NCI-H226 (cell line): ENCODE measurements at regions not wholly inside any gene's neighbourhood (a gene's known extent, or its start where the extent isn't known, plus 50 kb on each side); places are given as distances from the start of the nearest gene placed in this dataset.

Source experiments
- DNase-seq: peaks from one replicate; pipeline ENCODE4 v3.0.0-alpha.2; 2015

DNA sequence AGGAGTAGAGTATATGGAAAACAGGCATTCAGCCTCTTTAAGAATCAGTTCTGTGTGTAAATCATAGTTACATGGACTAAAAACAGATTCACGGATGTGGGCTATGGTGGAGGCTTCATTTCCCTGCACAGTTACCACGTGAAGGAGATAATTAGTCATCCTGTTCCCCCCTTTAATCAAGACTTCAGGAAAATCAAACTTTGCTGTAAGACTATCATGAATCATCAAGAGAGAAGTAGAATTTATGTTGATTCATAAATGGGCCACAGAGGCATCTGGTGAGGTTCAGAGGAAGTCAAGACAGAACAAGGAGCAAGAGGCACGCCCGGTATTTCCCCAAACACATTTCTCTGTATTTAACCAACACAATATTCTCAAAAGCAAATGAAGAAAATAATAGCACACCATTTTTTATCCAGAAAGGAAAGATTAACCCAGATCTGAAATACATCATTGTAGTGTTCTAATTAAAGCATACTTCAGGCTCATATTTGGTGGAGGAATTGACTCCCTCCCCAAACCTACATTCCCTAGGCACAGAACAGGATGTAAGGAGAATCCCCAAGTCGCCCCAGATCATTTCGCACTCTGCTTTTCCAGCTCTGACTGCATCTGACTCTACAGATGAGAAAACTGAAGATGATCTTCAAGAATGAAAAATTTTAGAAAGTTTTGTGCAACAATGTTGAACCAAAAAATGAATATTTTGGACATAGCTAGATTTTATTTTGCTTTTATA is 175.8 kb upstream of the GAS1 start:
- DNase-seq: peak; percentile 75

DNA sequence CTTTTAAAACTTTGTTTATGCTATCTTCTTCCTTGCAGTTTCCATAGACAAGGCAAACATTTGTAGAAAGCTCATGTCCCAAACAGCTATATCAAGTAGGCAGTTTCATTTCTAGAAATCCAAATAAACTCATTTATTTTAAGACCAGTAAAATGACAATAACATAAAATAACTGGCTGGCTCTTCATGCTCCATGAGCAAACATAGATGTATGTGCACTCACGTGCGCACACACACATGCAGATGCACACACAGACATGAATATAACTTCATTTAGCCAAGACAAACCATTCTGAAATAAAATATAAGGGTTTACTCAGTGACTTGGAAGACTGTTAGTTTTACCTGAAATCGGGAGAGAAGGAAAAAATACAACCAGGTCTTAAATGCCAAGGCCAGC is 176.5 kb upstream of the GAS1 start:
- no peak for DNase-seq

DNA sequence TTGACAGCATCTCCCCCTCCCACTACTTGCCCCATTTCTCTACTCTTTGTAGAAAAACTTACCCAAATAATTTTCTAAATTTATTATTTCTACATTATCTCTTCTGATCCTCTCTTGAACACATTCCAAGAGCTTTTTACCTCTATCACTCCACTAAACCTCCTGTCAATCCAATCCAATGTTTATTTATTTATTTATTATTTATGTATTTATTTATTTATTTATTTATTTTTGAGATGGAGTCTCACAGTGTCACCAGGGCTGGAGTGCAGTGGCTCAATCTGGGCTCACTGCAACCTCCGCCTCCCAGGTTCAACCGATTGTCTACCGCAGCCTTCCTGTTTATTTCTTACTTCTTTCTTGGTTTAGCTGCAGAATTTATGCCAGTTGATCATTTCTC is 178.5 kb upstream of the GAS1 start:
- DNase-seq: no peak

DNA sequence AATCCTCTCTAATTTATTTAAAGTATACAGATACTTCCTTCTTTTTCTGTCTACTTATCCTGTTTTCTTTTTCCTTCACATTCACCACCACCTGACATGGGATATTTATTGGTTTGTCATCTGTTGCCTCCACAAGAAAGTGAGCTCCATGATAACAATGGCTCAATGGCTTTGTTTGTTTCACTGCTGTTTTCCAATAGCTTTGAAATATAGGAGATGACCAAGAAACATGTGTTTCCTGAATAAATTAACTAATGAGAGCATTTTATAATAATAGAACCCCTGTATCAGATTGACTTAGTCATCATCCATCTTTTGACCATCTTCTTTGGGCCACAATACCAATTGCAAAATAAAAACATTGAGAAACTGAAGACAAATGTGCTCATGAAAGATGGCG is 180.2 kb upstream of the GAS1 start:
- no peak for DNase-seq

DNA sequence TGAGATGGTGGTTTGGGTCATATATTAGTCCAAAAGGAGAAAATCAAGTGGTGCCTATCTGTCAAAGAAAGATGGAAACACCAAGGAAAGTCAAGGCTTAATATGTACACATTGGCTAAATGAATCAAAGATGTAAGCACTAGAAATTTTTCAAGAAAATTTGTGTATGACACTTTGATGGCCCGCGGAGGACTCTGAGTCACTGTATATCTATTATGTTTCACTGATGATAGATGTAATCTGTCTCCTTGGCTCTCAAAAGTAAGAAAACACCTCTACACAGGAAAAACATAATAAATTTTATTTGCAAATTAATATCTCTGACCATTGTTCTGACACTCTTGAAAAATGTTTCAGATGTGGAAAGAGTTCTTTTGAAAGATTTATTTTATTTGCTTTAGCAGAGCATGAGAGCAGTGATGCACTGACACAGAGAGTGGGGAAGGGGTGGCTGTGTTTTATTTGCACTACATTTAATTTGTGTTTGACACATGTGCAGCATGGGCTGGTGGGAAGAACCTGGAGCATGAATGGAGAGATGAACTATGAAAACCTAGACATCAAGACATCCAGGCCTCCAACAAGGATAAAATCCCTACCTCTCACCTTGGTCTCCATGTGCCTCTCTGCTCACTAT is 180.8 kb upstream of the GAS1 start:
- DNase-seq: no peak

DNA sequence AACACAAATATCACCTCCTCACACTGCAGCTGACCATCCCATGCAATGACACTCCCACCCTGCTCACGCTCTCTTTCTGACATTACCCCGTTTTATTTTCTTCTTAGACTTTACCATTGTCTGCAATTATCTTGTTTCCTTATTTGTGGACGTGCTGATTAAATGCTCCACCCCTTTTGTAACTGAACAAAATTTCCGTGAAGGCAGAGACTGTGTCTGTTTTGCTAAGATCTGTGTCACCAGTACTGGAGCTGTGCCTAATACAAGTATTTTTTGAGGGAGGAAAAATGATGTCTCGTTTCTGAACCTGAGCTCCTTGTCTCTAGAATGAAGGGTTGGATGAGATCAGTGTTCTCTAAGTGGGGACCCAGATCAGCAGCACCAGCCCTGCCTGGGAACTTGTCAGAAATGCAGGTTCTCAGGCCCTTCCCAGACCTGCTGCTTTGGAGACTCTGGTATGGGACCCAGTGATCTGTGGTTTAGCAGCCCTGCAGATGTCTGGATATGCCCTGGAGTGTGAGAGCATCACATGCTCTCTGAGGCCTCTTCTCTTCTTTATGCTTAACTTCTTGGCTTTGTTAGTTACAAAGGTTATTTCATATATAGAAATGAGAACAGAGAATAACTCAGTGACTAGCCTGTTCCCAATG is 181.7 kb upstream of the GAS1 start:
- no peak for DNase-seq

DNA sequence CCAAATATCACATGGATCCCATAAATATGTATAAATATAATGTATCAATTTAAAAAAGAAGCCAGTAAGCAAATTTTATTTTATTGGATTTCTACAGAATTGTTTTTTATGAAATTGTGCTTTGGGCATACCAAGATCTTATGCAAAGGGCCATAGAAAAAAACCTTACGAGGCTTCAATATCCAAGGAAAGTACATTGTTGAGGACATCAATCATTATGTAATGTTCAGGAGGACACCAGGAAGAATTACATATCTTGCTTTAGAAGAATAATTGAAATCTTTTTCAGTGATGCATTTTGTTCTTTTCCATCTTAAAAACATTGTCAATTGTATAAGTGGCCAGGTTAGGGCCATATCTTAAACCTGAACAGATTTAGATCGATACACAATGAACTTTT is 187.8 kb upstream of the GAS1 start:
- DNase-seq: no peak

DNA sequence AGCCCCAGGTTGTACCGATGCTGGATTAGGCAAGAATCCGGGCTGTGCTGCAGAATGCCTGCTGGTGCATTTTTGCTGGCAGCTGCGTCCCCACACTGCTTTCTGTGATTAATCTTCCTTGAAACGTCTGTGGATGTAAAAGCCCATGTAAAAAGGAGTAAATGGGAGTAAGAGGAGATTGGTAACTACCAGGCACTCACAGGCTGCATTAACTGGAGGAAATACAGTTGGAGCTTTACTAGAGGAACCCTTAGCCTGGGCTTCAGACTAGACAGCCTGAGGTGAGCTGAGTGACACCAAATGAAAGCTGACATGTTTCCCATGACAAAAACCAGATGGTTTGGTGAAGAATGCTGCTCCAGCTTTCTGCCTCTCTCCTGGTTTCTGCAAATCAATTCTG is 190.4 kb upstream of the GAS1 start:
- DNase-seq: no peak

DNA sequence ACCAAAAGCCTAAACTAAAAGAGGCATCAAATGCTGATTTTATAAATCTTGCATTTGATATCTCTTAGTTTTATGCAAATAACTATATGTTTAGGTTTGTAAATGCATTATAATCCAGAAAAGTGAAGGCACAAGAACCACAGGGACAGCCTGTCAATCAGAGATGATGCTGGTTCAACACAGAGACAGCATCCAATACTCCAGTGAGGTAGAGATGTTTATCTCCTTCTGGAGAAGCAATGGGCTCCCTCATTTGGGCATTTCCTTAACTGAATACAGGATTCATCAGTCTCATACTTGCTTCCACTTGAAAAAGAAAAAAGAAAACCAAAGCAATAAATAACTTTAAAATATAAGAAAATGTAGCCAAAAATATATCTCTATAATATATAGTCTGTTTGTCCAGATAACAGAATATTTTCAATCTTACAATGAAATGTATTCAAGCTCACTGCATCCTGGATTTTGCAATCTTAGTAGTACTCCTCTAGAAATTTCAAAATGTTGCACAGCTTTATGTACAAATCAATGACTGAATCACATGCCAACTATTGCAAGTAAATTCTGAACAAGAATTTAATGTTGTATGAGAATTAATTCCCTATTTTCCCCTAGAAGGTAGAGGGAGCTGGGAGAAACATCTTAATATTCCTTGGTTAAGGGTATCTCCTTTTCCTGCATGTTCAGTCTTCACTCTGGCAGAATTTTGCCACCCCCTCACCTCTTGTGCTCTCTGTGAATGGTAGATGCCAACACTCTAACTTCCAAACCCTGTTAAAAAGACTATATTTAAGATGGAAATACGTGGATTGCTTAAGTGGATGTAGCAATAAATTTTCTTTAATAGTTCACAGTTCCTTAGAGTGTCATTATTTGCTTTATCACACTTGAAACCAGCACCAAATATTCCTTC is 191.1 kb upstream of the GAS1 start:
- no peak for DNase-seq

DNA sequence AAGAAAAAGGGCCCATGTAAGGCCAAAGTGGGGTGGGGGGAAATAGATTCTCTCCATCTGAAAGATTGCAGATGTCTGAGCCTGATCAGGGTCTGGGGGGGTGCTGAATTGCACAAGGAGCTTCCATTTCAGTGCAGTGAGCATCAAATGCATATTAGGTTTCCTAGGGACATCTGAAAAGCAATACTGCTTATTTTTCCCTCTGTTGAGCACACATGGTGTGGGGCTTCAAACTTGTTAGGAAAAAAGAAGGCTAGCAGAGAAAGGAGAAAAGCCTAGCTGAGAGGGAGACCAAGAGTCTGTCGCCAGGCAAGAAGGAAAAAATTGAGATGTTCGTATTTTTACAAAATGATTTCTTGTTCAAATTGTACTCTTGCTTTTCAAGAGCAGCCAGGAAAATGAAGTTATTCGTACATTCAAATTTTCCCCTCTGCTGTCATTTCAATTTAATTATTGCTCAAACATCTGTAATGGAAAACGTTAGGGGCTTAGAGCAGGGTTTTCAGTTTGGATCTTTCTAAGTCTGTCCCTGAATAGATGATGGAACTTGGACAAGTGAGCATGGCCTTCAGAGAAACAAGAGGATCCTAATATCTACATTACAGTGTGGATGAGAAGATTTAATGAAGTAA is 191.9 kb upstream of the GAS1 start:
- DNase-seq: no peak

DNA sequence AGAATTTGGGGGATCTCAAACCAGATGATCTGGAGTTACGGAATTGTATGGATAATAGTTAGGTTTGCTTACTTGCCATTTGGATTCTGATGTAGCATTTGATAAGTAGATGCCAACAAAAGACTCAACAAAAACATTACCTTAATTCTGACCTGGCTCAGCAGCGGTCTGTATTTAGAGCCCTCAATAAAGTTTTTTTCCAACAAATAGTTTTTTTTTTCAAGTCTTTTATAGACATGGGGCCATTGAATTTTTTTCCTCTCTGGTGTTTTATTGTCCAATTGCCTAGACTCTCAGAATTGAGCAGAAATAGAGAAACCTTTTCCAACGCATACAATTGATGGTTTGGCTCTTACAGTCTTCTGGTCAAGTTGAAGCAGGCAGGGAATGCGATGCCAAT is 192.8 kb upstream of the GAS1 start:
- DNase-seq: no peak

DNA sequence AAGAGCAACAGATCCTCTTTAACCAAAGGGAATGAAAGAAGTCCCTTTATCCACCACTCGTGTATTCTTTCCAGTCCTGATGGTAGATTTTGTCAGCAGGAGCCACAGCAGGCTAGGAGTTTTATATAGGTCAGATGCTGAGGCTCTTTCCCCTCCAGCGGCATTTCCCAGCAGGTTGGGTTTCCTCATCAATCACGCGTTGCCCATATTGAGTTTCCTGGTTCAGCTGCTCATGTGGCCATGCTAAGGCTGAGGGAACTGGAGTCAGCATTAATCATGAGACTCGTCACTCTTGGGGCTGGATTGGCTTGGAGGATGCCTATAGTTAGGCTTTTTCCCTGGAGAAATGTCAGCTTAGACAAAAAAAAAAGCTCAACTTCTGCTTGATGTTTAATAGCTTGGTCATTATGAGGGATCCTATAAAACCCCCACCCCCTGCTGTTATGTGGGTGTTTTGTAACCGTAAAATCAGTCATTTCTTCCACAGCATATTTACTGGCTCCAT is 193.4 kb upstream of the GAS1 start:
- no peak for DNase-seq

DNA sequence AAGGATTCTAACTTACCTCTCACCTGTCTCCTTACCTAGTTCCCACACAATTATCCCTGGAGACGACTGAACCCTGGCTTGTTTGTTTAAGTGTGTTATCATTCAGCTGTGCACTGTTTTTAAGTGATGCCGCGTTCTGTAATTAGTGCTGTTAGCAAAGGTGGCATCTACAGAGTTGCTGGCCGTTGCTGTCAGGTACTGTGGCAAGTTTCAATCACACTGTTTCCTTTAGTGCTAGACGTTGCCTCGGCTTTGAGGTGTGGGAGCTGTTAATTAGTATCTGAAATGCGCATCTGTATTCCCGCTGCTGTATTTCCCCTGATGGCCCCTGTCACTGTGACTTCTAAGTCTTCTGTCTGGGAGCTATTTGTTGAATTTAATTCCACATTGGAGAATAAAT is 193.8 kb upstream of the GAS1 start:
- DNase-seq: no peak

DNA sequence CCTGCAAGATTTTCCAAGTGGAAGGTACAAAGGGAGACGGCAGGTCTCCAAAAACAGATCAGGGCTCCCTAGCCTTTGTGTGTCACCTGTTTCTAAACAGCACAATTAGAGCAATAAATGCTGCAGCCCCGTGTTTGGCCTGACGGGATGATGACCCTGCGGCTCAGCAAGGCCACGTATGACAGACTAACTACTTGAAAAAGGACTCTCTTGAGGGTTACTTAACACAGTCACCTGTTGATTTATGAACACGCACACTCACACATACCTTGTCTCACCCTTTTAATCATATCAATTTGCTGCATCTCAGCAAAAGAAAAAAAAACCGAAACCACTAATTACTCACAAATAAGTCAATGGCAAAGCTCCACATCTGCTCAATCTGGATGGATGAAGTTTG is 199.6 kb upstream of the GAS1 start:
- DNase-seq: no peak

DNA sequence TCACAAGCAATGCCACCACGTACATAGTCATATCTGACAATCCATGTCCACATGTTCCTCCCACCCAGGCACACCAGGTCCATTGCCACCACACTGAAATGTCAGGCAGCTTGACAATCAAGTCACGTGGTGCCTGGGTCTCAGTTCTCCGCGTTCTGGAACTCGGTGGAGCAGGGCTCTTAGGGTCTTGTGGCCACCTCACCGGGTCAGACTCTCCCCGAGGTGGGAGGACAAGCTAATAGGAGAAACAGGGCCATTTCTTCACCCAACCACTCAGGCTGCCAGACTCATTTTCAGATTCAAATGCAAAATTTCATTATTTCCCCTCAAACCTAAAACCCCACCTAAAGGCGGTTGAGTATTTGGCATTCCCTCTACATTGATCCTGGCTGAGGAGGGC is 200.5 kb upstream of the GAS1 start:
- DNase-seq: no peak

DNA sequence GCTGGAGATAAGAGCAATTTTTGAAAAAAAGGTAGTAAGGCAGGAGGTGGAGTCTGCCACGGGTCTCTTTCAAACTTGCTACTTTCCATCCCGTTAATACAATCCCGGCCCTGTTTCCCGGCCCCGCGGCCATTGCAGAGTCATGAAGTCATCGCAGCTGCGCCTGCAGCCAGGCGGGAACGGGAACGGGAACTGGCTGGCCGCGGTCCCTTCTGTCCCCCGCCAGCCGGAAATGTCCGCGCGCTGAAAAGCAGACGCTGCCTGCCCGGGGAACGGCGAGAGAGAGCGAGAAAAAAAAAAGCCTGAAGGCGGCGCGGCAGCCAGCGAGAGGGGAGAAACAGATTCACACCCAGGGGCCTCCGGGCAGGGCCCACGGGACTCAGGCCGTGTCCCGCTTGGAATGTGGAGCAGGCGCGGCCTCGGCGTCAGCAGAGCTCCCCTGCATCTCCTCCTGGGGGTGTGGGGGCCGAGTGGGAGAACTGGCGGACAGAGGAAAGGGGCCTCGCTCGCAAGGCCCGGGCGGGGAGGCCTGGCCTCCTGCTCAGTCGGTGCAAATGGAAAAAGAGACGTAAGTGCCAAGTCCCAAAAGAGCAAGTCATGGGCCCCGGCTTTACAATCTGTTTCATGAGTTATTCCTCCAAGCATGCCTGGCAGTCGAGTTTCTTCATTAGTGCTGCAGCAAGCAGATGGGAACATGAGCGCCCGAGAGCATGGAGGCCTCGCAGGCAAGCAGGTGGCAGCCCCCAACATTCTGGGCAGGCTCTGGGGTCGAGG is 201.2 kb upstream of the GAS1 start:
- DNase-seq: peak; percentile 62

DNA sequence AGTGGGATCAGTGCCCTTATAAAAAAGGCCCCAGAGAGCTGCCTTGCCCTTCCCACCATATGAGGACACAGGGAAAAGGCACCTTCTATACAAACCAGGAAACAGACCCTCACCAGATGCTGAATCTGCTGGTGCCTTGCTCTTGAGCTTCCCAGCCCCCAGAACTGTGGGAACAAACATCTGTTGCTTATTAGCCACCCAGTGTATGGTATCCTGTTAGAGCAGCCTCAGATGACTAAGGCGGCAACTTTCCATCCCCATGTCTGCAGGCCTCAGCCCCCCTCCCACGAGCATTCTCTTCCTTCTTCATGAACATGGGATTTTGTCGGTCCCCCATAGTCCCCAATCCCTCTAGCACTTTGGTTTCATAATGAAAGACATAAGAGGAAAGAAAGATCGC is 202.5 kb upstream of the GAS1 start:
- DNase-seq: no peak

DNA sequence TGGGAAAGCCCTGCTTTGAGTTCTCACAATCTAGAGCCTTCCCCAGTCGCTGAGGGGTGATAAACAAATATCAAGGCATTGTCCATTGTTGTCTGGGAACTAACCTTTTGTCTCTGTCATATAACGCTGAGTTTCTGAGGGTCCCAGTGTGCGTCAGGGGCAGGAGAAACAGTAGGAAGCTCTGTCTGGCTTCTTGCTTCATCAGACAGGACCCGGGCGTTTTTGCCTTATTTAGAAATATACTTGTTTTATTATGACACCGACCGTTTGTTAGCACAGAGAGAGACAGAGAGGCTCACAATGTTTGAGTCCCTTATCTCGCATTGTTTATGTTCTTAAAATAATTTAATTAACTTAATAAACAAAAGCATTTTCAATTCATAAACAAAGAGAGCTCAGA is 204.9 kb upstream of the GAS1 start:
- no peak for DNase-seq

DNA sequence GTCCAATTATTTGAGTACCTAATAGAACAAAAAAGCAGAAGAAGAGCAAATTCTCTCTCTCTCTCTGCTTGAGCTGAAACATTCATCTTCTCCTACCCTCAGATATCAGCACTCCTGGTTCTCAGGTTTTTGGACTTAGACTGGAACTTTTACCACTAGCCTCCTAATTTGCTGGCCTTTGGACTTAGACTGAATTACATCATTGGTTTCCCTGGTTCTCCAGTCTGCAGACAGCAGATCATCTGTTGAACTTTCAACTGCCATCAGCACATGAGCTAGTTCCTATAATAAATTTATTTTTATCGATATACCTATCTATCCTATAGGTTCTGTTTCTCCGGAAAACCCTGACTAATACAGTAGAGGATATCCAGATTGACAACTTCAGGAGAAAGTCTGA is 208.9 kb upstream of the GAS1 start:
- DNase-seq: no peak

DNA sequence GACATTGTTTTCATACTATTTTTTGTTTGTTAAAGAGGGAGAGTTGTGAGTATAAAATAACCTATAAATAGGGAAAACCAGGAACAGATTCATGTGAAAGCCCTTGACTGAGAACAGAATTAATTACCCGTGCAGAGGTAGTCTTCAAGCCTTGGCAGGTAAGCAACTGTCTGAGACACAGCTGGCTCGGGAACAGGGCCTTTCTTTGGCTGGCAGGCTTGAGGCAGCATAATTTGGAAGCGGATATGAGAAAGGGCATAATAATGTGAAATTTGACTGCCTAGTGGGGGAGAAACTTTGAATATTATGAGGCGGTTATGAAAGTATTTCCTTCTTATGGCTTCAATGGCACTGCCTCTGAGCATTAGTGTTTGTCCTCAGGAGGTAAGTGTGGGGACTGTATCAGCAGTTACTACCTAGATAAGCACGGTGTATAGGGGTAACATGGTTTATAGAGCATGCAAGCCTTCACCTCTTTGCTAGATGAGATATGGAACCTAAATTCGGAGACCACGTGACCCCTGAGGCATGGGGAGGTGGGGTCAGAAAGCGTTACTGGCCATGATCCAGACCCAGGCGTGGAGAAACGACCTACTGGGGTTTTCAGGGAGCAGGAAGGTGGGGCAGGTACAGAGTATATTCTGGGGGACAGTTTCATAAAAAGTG is 210.2 kb upstream of the GAS1 start:
- no peak for DNase-seq

DNA sequence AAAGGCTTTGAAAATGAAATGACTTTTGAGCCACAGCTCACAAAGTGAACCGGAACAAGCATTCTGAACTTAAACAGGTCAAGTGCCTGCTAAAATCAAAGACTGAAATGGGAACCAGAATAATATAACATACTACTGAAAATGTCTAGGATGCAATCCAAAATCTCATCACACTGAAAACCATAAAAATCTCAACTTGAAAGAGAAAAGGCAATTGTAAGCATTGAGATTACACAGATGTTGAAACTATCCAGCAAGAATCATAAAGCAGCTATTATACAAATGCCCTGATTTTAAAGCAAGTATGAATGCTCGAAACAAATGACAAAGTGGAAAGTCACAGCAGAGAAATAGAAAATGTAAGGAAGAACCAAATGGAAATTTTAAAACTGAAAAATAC is 211.5 kb upstream of the GAS1 start:
- no peak for DNase-seq
